GM12865 (cell line): ENCODE measurements at regions not wholly inside any gene's neighbourhood (a gene's known extent, or its start where the extent isn't known, plus 50 kb on each side); places are given as distances from the start of the nearest gene placed in this dataset.

Experiments
- DNase-seq: peaks from one replicate; pipeline ENCODE4 v3.0.0; 2010; ENCODE audit warnings: low read depth
- H3K4me3 ChIP-seq: 2 replicates; pipeline ENCODE4 v1.5.1; 2011; ENCODE audit warnings: mild to moderate bottlenecking, low read depth, low read length, control low read depth
- CTCF ChIP-seq: IDR thresholded peaks from 2 replicates; pipeline ENCODE4 v1.5.1; 2011; ENCODE audit warnings: low read length, control low read depth, low read depth, inconsistent platforms; ENCODE audit not compliant: insufficient read depth; ENCODE audit errors: missing control alignments

- TF ChIP-seq CTCF, result peak; percentile 2
- DNase-seq, result no peak
- H3K4me3 ChIP-seq, result no peak overlapping the region
These were observed 100.9 kb upstream of the NEUROD1 start for GRCh38 chr2:181781078-181781786.

DNA sequence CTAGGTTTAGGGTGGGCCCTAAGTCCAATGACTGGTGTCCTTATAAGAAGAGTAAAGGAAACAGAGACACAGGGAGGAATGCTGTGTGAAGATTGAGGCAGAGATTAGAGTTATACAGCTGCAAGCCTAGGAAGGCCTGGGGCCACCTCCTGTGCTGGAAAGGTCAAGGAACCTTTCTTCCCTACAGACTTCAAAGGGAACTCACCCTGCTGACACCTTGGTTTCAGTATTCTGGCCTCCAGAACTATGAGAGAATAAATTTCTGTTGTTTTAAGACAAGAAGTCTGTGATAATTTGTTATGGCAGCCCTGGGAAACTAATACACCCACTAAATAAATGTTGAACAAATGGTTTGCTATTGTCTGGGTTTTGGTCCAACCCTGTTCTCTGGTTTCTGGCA lies 102.3 kb upstream of the NEUROD1 start:
- DNase-seq, result no peak
- H3K4me3 ChIP-seq, result no peak overlapping the region
- no peak for TF ChIP-seq CTCF

DNA sequence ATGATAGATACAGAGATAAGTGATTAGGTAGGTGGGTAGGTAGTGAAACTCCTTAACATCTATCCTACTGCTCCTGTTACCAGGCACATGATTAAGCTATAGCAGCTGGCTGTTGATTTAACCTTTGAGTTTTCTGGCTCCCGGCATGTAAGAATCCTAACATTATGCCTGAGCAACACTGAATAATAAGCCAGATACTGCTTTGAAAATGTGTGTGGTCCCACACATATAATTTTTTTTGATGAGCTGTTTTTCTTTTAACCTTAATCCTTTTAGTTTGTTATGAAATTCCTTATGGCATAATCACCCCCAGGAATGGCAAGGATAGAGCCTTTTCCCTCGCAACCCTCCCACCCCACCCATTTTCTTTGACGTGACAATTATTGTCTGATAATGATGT lies 104.2 kb upstream of the NEUROD1 start:
- H3K4me3 ChIP-seq, result no peak overlapping the region
- TF ChIP-seq CTCF, result no peak
- no peak for DNase-seq

DNA sequence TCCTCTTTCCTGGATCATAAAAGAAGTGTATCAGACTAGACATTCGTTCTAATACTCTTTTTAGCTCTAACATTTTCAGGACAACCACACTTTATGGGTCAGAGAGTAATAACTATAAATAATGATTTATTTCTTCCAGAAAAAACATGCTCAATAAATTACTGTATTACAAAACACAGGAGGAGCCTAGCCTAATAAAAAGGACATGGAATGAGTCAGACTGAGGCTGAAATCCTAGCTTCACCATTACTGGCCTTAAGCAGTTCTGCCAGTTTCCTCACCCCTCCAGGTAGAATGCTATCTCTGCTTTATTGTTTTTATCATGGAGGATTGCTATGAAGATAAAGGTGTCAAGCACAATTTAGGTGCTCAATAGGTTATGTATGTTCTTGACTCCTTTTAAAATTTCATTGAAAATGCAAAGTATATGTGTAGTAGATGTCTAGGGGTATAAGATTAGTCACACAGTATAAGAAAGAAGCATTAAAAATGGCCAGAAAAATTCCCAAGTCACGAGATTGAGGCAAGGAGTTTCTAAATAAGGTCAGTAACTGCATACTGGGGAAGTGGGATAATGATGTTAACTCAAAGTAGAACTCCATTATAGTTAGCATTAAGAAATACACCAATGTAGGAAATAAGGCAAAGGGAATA lies 105.5 kb upstream of the NEUROD1 start:
- DNase-seq, result no peak
- H3K4me3 ChIP-seq, result no peak overlapping the region

GRCh38 chr2:181786371-181787228 lies 104.9 kb upstream of the ITPRID2 start:
- no peak overlapping the region for H3K4me3 ChIP-seq
- TF ChIP-seq CTCF, result no peak
- no peak for DNase-seq

More for the DNA sequence above, 105.5 kb upstream of the NEUROD1 start:
- no peak for TF ChIP-seq CTCF

GRCh38 chr2:181787310-181788048 lies 104.1 kb upstream of the ITPRID2 start:
- DNase-seq, result no peak
- no peak for TF ChIP-seq CTCF
- no peak overlapping the region for H3K4me3 ChIP-seq
